SKM-1 (cell line): ENCODE measurements at regions not wholly inside any gene's neighbourhood (a gene's known extent, or its start where the extent isn't known, plus 50 kb on each side); places are given as distances from the start of the nearest gene placed in this dataset.

Experiments
- DNase-seq: peaks from one replicate; lab custom pipeline; 2025; ENCODE audit not compliant: unreplicated experiment; lab: John Stamatoyannopoulos, UW

GRCh38 chr13:74045583-74045982, 88.6 kb downstream of the KLF12 start:
- DNase-seq = no peak

GRCh38 chr13:74043237-74043636, 91.0 kb downstream of the KLF12 start:
- no peak for DNase-seq

GRCh38 chr13:74040200-74040599, 94.0 kb downstream of the KLF12 start:
- DNase-seq = no peak

- DNase-seq = no peak
These were observed 94.5 kb downstream of the KLF12 start for GRCh38 chr13:74039667-74040066.

GRCh38 chr13:74039154-74039553, 95.0 kb downstream of the KLF12 start:
- no peak for DNase-seq

- no peak for DNase-seq
These were observed 96.4 kb downstream of the KLF12 start for GRCh38 chr13:74037762-74038161.

- no peak for DNase-seq
These were observed 97.8 kb downstream of the KLF12 start for GRCh38 chr13:74036373-74036772.

- DNase-seq = no peak
These were observed 98.3 kb downstream of the KLF12 start for GRCh38 chr13:74035896-74036295.

GRCh38 chr13:74032325-74032724, 101.9 kb downstream of the KLF12 start:
- DNase-seq = no peak

GRCh38 chr13:74027161-74027779, 106.9 kb downstream of the KLF12 start:
- DNase-seq = no peak

GRCh38 chr13:74026753-74027152, 107.5 kb downstream of the KLF12 start:
- no peak for DNase-seq

- no peak for DNase-seq
These were observed 108.8 kb downstream of the KLF12 start for GRCh38 chr13:74025369-74025768.

GRCh38 chr13:74024856-74025255, 109.3 kb downstream of the KLF12 start:
- DNase-seq = no peak

- no peak for DNase-seq
These were observed 109.9 kb downstream of the KLF12 start for GRCh38 chr13:74024314-74024713.

GRCh38 chr13:74023484-74023883, 110.7 kb downstream of the KLF12 start:
- no peak for DNase-seq

GRCh38 chr13:74021505-74021904, 112.7 kb downstream of the KLF12 start:
- no peak for DNase-seq

GRCh38 chr13:74018062-74018431, 116.2 kb downstream of the KLF12 start:
- no peak for DNase-seq

- no peak for DNase-seq
These were observed 116.7 kb downstream of the KLF12 start for GRCh38 chr13:74017301-74018061.

- DNase-seq = no peak
These were observed 119.1 kb downstream of the KLF12 start for GRCh38 chr13:74015137-74015536.

GRCh38 chr13:74009100-74009668, 125.0 kb downstream of the KLF12 start:
- no peak for DNase-seq

- no peak for DNase-seq
These were observed 127.5 kb downstream of the KLF12 start for GRCh38 chr13:74006666-74007065.

- no peak for DNase-seq
These were observed 128.7 kb downstream of the KLF12 start for GRCh38 chr13:74005320-74006157.
